Tibial artery (tissue), 4 donors: ENCODE measurements at regions not wholly inside any gene's neighbourhood (a gene's known extent, or its start where the extent isn't known, plus 50 kb on each side); places are given as distances from the start of the nearest gene placed in this dataset.

Experiments used
- DNase-seq, 2 donors: peaks; one replicate each; pipeline ENCODE4 v3.0.0-alpha.2; 2019
- H3K27ac ChIP-seq, 2 donors: fragments of 200-600 bp; sonication (generic) in 1 of 2; 1 replicate in 1 of 2; 2 replicates in 1 of 2; pipeline ENCODE4 v1.5.1; 2018 to 2019; ENCODE audit warnings: mild to moderate bottlenecking in 1 of 2
- H3K27me3 ChIP-seq, 2 donors: fragments of 200-600 bp; sonication (generic) in 1 of 2; one replicate each; pipeline versions ENCODE4 v1.5.1 to v1.6.0; 2016 to 2019
- H3K36me3 ChIP-seq, 3 donors: fragments of 200-600 bp; sonication (generic) in 2 of 3; one replicate each; pipeline ENCODE4 v1.5.1; 2016 to 2019; ENCODE audit warnings: mild to moderate bottlenecking in 2 of 3
- H3K4me1 ChIP-seq, 4 donors: fragments of 200-600 bp; sonication (generic) in 2 of 4; 1 replicate in 3 of 4; 2 replicates in 1 of 4; pipeline ENCODE4 v1.5.1; 2016 to 2019
- H3K4me3 ChIP-seq, 2 donors: fragments of 200-600 bp; sonication (generic) in 1 of 2; 1 replicate in 1 of 2; 2 replicates in 1 of 2; pipeline ENCODE4 v1.5.1; 2018 to 2019; ENCODE audit warnings: mild to moderate bottlenecking in 2 of 2
- H3K9me3 ChIP-seq, 3 donors: fragments of 200-600 bp; sonication (generic) in 1 of 3; one replicate each; pipeline ENCODE4 v1.5.1; 2016 to 2019
- intact Hi-C: fragments of 100-400 bp; cut with DNase I; formaldehyde crosslinking; loops from one replicate; pipeline ENCODE4 v1.15.0; 2023; ENCODE audit warnings: low total_unique reads
- TF ChIP-seq, protein P1 (sequence below), 2 experiments: fragments of 200-600 bp in 1 of 2; fragments of 450-650 bp in 1 of 2; IDR thresholded peaks; one replicate each; pipeline ENCODE4 v1.5.1; 2017 to 2019; ENCODE audit warnings: antibody characterized with exemption in 2 of 2, mild to moderate bottlenecking in 1 of 2, moderate library complexity in 1 of 2

DNA sequence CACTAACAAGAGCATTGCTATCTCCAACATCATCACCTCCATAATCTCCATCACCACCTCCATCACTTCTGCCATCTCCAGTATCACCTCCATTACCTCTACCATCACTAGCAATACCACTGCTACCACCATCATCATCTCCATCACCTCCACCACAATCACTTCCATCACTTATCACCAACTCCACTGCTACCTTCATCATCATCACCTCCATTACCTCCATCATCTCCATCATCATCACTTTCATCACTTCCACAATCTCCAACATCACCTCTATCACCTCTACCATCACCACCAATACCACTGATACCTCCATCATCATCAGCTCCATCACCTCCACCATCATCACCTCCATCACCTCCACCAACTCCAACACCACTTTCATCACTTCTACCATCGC is 102.4 kb upstream of the TMEM132C start:
- TF ChIP-seq, protein P1, sequence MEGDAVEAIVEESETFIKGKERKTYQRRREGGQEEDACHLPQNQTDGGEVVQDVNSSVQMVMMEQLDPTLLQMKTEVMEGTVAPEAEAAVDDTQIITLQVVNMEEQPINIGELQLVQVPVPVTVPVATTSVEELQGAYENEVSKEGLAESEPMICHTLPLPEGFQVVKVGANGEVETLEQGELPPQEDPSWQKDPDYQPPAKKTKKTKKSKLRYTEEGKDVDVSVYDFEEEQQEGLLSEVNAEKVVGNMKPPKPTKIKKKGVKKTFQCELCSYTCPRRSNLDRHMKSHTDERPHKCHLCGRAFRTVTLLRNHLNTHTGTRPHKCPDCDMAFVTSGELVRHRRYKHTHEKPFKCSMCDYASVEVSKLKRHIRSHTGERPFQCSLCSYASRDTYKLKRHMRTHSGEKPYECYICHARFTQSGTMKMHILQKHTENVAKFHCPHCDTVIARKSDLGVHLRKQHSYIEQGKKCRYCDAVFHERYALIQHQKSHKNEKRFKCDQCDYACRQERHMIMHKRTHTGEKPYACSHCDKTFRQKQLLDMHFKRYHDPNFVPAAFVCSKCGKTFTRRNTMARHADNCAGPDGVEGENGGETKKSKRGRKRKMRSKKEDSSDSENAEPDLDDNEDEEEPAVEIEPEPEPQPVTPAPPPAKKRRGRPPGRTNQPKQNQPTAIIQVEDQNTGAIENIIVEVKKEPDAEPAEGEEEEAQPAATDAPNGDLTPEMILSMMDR (IDR thresholded peaks at IDR 0.05): no peak
- Histone ChIP-seq H3K27ac (no peak overlapping the region), H3K4me1 (no peaks in the 10 kb centered on the region), H3K36me3 (no peaks in the 10 kb centered on the region), H3K4me3 (no peak overlapping the region), H3K27me3 (no peaks in the 10 kb centered on the region), H3K9me3 (no peaks in the 10 kb centered on the region)
- intact Hi-C loops: no loop called here
- no peak for DNase-seq

DNA sequence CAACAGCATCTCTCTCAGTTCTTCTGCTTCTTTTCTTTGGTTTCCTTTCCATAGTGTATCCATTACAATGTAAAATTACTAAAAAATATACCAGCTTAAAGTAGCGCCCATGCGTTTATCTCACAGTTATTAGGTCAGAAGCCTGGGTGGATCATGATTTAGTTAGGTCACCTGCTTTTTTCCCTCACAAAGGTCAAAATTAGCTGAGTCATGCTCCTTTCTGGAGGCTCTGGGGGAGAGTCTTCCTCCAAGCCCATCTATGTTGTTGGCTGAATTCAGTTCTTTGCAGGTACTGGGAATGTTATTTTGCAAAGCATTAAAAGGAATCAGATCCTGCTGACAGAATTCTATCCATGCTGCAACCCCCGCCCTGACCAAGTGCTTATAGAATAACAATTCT is 101.6 kb upstream of the TMEM132C start:
- no peak overlapping the region for H3K27ac ChIP-seq
- no peaks in the 10 kb centered on the region for H3K9me3 ChIP-seq
- no peaks in the 10 kb centered on the region for H3K27me3 ChIP-seq
- DNase-seq: no peak
- intact Hi-C loops: no loop called here
- no peaks in the 10 kb centered on the region for H3K4me1 ChIP-seq
- H3K4me3 ChIP-seq: no peak overlapping the region
- no peaks in the 10 kb centered on the region for H3K36me3 ChIP-seq
- TF ChIP-seq, protein P1 (IDR thresholded peaks at IDR 0.05): no peak

DNA sequence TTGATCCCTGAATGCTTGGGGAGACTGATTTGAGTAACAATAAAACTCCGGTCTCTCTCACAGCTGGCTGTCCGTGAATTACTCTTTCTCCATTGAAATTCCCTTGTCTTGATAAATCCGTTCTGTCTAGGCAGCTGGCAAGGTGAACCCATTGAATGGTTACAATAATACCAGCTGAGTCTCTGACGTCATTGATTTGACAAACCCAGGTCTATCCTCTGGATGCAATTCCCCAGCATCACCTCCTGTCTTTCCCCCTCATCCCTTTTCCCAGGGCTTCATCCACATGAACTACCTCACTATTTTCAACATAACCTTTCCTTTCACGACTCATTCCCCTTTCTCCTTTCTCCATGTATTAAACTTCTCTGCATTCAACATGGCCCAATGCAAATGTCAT is 98.7 kb upstream of the TMEM132C start:
- H3K27ac ChIP-seq: no peak overlapping the region
- no peaks in the 10 kb centered on the region for H3K27me3 ChIP-seq
- TF ChIP-seq, protein P1 (IDR thresholded peaks at IDR 0.05): no peak
- intact Hi-C loops: no loop called here
- H3K36me3 ChIP-seq: no peaks in the 10 kb centered on the region
- H3K9me3 ChIP-seq: no peaks in the 10 kb centered on the region
- no peaks in the 10 kb centered on the region for H3K4me1 ChIP-seq
- no peak for DNase-seq
- H3K4me3 ChIP-seq: no peak overlapping the region

DNA sequence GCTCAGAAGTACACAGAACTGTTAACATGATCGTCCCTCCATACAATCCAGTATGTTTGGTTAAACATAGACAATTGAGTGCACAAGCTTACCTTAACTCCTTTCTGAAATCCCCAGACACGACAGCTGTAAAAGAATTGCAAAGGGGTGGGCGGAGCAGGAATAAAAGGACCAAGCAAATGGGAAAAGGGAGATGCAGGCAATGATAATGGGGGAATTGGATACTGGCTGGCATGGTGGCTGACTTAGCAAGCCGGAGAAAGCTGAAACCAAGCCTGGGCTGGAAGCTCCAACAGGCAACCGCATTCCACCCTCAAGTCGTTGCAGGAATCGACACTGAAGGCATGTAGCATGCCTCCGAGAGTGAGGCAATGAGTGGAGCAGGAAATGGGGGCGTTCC is 96.8 kb upstream of the TMEM132C start:
- intact Hi-C loops: no loop called here
- H3K9me3 ChIP-seq: no peaks in the 10 kb centered on the region
- no peak overlapping the region for H3K4me3 ChIP-seq
- H3K27me3 ChIP-seq: no peaks in the 10 kb centered on the region
- DNase-seq: no peak
- H3K4me1 ChIP-seq: no peaks in the 10 kb centered on the region
- no peak overlapping the region for H3K27ac ChIP-seq
- TF ChIP-seq, protein P1 (IDR thresholded peaks at IDR 0.05): no peak
- H3K36me3 ChIP-seq: no peaks in the 10 kb centered on the region

DNA sequence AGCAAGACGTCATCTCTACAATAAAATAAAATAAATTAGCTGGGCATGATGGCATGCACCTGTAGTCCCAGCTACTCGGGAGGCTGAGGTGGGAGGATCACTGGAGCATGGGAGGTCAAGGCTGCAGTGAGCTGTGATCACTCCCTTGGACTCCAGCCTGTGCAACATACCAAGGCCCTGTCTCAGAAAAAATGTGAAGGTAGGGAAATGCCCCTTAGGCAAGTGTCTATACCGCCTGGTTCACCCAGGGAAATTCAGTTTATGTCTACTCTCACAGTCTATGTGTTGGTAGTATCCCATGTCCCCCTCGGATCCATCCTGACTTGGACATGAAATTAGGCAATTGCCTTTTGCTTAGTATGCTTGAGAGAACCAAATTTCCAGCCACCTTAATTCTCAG is 88.4 kb upstream of the TMEM132C start:
- TF ChIP-seq, protein P1 (IDR thresholded peaks at IDR 0.05): no peak
- Histone ChIP-seq H3K4me1 (no peaks in the 10 kb centered on the region), H3K9me3 (no peaks in the 10 kb centered on the region), H3K27ac (no peak overlapping the region), H3K36me3 (no peaks in the 10 kb centered on the region), H3K27me3 (no peaks in the 10 kb centered on the region), H3K4me3 (no peak overlapping the region)
- intact Hi-C loops: no loop called here
- DNase-seq: no peak

DNA sequence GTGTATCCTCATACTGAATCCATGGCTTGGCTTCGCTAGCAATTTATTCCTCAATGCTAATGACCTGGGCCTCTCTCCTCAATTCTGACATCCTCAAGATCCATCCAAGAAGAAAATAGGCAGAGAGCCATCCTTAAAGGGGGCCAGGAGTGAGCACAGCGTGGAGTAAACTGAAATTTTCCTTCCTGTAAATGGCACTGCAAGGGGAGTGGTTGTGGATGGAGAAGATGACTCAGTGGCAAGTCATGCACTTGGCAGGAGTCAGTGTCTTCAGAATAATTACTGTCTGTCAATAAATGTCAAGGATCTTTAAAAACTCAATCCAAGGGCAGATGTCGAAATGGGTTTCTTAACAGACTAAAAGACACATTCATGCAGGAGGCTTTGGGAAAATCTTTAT is 88.0 kb upstream of the TMEM132C start:
- intact Hi-C loops: no loop called here

More for the DNA sequence above, 88.0 kb upstream of the TMEM132C start:
- Histone ChIP-seq H3K4me3 (no peak overlapping the region), H3K4me1 (no peaks in the 10 kb centered on the region), H3K9me3 (no peaks in the 10 kb centered on the region), H3K36me3 (no peaks in the 10 kb centered on the region), H3K27me3 (no peaks in the 10 kb centered on the region), H3K27ac (no peak overlapping the region)
- TF ChIP-seq, protein P1 (IDR thresholded peaks at IDR 0.05): no peak
- DNase-seq: no peak
